ENCODE measurements at regions not wholly inside any gene's neighbourhood (a gene's known extent, or its start where the extent isn't known, plus 50 kb on each side); places are given as distances from the start of the nearest gene placed in this dataset.

DNA sequence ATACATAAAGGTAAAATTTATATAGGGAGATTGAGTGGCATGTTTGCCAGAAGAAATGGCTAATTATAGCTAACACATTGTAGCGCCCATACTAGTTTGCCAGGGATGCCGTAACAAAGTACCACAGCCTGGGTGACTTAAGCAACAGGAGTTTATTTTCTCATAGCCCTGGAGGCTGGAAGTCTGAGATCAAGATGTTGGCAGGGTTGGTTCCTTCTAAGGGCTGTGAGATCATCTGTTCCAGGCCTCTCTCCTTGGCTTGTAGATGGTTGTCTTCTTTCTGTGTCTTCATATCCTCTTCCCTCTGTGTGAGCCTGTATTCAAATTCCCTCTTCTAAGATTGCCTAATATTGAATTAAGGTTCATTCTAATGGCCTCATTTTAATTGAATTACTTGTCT, 417.5 kb upstream of the OPRM1 start:
- DNase-seq: no peak

DNA sequence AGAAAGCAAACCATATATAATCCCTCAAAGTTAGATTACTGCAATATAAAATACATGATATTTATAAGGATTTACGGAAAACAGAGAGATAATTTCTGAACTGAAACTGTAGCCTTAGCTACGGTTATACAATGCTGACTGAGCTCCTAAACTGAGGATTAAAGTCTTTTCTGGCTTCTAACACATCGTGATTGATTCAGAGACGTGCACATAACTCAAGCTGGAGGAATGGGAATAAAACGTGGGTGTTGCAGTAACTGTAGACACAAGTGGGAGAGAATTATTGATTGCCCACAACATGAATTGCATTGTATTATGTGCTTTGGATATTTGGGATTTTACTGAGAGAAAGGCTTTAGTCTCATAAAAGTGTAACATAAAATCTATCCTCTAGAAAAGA, 418.0 kb upstream of the OPRM1 start:
- DNase-seq: no peak

- DNase-seq: no peak
These were observed 420.4 kb upstream of the OPRM1 start for GRCh38 chr6:153618371-153619322.

GRCh38 chr6:153616506-153616905, 422.5 kb upstream of the OPRM1 start:
- DNase-seq: no peak

GRCh38 chr6:153613719-153614455, 425.2 kb upstream of the OPRM1 start:
- DNase-seq: no peak

GRCh38 chr6:153602401-153602800, 436.6 kb upstream of the OPRM1 start:
- no peak for DNase-seq

DNA sequence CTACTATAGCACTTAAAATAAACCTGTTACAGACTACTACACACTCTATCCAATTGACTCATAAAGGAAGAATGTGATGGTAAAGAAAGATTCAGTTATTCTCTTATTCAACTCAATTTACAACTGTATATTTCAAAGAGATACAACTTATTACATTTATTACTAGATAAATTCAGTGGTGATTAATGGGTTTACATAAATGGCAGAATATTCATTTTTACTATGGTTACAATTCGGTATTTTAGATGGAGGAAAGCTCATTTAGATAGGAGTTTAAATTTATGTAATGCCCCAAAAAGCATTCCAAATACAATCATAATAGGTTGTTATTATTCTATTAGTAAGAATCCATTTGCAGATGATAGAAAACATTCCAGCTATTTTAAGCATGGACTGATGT, 439.1 kb upstream of the OPRM1 start:
- DNase-seq: no peak

- no peak for DNase-seq
These were observed 443.1 kb upstream of the OPRM1 start for GRCh38 chr6:153595903-153596302.

- no peak for DNase-seq
These were observed 444.2 kb upstream of the OPRM1 start for GRCh38 chr6:153594871-153595270.

DNA sequence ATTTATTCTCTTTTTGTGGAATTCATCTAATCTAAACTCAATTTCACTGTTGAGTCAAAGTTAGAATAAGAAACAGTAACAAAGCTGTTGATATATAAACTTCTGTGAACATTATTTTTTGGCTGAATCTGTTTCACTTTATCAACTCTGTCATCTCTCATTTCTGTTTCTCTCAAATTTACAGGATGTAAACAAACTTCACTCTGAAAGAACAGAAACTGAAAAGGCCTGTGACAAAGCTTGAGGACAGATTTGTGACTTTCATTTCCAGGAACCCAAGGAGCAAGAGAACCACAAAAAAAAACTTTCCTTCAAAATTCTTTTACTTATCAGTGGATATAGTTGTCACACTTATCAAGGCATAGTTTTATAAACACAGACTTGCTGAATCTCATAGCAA, 447.9 kb upstream of the OPRM1 start:
- DNase-seq: no peak

DNA sequence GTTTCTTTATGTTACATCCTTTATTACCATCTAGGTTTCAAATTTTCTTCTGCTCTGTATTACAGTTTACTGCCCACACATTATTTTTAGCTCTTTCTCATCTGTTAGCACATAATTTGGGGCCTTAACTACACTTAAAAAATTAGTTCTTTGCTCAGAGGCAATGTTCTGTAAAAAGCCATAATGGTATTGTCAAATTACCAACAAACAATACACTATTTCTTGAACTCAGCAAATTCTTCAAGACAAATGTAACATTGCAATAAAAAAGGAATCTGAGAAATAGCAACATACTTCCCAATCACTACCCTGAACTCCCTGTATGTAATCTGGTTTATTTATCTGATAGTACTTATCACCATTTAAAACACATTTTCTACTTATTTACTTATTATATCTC, 448.6 kb upstream of the OPRM1 start:
- no peak for DNase-seq

GRCh38 chr6:153588330-153588729, 450.7 kb upstream of the OPRM1 start:
- DNase-seq: no peak

DNA sequence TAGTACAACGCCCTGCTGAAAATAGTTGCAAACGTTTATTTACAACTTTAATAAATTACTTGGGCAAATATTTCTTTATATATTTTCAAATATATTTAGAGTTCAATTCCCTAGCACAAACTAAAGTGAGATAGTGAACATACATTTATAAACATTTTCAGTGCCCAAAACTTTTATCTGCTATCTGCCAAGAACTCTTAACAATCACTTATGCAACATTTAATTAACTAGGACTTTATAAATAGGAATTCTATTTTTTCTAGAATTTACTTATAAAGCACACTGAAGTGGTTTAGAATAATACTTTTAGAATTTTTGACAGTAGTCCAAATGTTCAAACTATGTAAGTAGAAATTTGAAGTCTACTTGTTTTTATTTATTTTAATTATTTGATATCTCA, 452.6 kb upstream of the RGS17 start:
- no peak for DNase-seq

DNA sequence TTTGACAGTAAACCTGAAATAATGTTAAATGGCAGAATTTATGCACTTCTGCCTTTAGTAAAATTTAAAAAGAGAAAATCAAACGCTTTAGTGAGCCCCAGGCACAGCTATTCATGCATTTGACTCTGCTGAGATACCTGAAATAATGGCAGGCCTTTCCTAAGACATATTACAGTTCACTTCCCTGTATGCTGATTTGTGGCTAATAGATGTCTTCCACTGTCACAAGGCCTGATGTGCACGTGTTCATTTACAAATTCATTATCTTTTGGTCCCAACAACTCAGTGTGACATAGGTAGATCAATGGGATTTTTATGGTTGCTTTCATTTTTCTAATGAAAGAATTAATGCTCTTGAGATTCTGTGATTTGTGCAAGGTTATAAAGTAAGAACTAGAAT, 449.7 kb upstream of the RGS17 start:
- DNase-seq: no peak

- no peak for DNase-seq
These were observed 444.4 kb upstream of the RGS17 start for GRCh38 chr6:153575528-153575927.

GRCh38 chr6:153574231-153574630, 443.1 kb upstream of the RGS17 start:
- DNase-seq: no peak

- no peak for DNase-seq
These were observed 441.3 kb upstream of the RGS17 start for GRCh38 chr6:153572371-153572770.

- DNase-seq: no peak
These were observed 437.5 kb upstream of the RGS17 start for GRCh38 chr6:153568628-153569027.

GRCh38 chr6:153564803-153565202, 433.7 kb upstream of the RGS17 start:
- DNase-seq: no peak

DNA sequence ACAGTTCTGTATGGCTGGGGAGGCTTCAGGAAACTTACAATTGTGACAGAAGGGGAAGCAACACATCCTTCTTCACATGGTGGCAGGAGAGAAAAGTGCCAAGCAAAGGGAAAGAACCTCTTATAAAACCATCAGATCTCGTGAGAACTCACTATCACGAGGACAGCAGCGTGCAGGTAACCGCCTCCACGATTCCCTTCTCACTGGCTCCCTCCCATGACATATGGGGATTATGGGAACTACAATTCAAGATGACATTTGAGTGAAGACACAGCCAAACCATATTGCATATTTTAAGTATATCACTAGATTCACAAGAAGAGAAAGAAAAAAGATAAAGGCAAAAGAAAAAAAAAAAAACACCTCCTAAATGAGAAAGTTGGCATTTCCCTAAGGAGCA, 431.9 kb upstream of the RGS17 start:
- DNase-seq: no peak

GRCh38 chr6:153553627-153554026, 422.5 kb upstream of the RGS17 start:
- DNase-seq: no peak

GRCh38 chr6:153539602-153540001, 408.5 kb upstream of the RGS17 start:
- no peak for DNase-seq

DNA sequence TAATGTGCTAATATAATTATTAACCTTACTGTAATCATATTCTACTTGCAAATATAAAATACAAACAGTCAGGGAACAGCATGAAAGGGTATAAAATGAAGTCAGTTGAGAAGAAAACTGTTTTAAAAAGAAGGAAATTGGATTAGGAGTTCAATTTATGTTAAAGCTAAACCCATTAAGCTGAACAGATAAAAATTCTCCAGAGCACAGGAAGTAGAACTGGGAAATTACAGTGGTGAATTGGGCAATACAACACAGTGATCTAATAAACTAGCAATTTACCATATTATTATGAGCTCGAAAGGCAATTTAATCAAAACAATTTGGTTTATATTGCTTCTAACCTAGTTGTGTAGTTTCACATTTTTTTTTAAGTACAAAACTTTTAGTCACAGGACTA, 407.4 kb upstream of the RGS17 start:
- DNase-seq: no peak

GRCh38 chr6:153537422-153537821, 406.3 kb upstream of the RGS17 start:
- DNase-seq: no peak
